IMR-90 (cell line): ENCODE measurements at regions not wholly inside any gene's neighbourhood (a gene's known extent, or its start where the extent isn't known, plus 50 kb on each side); places are given as distances from the start of the nearest gene placed in this dataset.

Experiments used
- ATAC-seq: fragments of 200-7000 bp; cut with Tn5 transposase; 2 replicates; pipeline ENCODE4 v1.9.1; 2020; ENCODE audit warnings: low read depth, mild to moderate bottlenecking, moderate library complexity
- BruUV-seq: library from RNA; stranded (reverse); fragments of 400-500 nt; replicated peaks from 2 replicates; lab custom pipeline; 2021; lab: Mats Ljungman, UMichigan
- CTCF ChIA-PET: fragments of 300-600 bp; formaldehyde crosslinking; extraction: SDS; loops from one replicate; lab custom pipeline; 2021; ENCODE audit warnings: antibody characterized with exemption; lab: Yijun Ruan, JAX
- POLR2A ChIA-PET: fragments of 300-600 bp; sonication (Branson Sonifier 250); formaldehyde crosslinking; loops from one replicate; lab custom pipeline; 2022; ENCODE audit warnings: antibody characterized with exemption; ENCODE audit not compliant: unreplicated experiment; lab: Charles Lee
- DNase-seq: peaks from one replicate; pipeline ENCODE4 v3.0.0; 2013
- H2AFZ ChIP-seq: replicated peaks from 2 replicates; pipeline ENCODE3; 2013; ENCODE audit warnings: low read length, mild to moderate bottlenecking; ENCODE audit not compliant: poor library complexity
- H2AK5ac ChIP-seq: 2 replicates; pipeline ENCODE4 v1.6.1; 2013; ENCODE audit warnings: low read depth, low read length, inconsistent platforms
- H2AK9ac ChIP-seq: replicated peaks from 2 replicates; pipeline ENCODE3; 2013; ENCODE audit warnings: mild to moderate bottlenecking, low read depth, low read length, moderate library complexity; ENCODE audit not compliant: poor library complexity
- H2BK120ac ChIP-seq: 2 replicates; pipeline ENCODE4 v1.6.1; 2013; ENCODE audit warnings: low read depth, low read length, inconsistent platforms
- H2BK15ac ChIP-seq: 3 replicates; pipeline ENCODE4 v1.6.1; 2013; ENCODE audit warnings: low read depth, low read length, inconsistent platforms
- H2BK20ac ChIP-seq: 2 replicates; pipeline ENCODE4 v1.6.1; 2013; ENCODE audit warnings: low read depth, mild to moderate bottlenecking, inconsistent platforms, low read length, moderate library complexity
- H2BK5ac ChIP-seq: 2 replicates; pipeline ENCODE4 v1.6.1; 2013; ENCODE audit warnings: mild to moderate bottlenecking, low read depth, low read length, inconsistent platforms; ENCODE audit not compliant: poor library complexity, severe bottlenecking
- H3K14ac ChIP-seq: replicated peaks from 2 replicates; pipeline ENCODE4 v1.6.1; 2013; ENCODE audit warnings: low read depth, low read length, inconsistent platforms
- H3K18ac ChIP-seq: 2 replicates; pipeline ENCODE4 v1.6.1; 2013; ENCODE audit warnings: low read depth, low read length, control low read depth
- H3K23ac ChIP-seq: 2 replicates; pipeline ENCODE4 v1.6.1; 2013; ENCODE audit warnings: low read depth, low read length, inconsistent platforms
- H3K27ac ChIP-seq: 2 replicates; pipeline ENCODE4 v1.5.1; 2013; ENCODE audit warnings: mild to moderate bottlenecking, control low read depth, low read length; ENCODE audit not compliant: insufficient read depth
- H3K27me3 ChIP-seq: 2 replicates; pipeline ENCODE4 v1.6.1; 2013; ENCODE audit warnings: low read length; ENCODE audit not compliant: control insufficient read depth, insufficient read depth
- H3K36me3 ChIP-seq: 2 replicates; pipeline ENCODE4 v1.6.1; 2013; ENCODE audit warnings: low read length, mixed read lengths; ENCODE audit not compliant: control insufficient read depth, insufficient read depth
- H3K4ac ChIP-seq: 2 replicates; pipeline ENCODE4 v1.6.1; 2013; ENCODE audit warnings: low read depth, low read length, inconsistent platforms
- H3K4me1 ChIP-seq: 2 replicates; pipeline ENCODE4 v1.6.1; 2013; ENCODE audit warnings: low read length, mixed read lengths; ENCODE audit not compliant: control insufficient read depth, insufficient read depth
- H3K4me2 ChIP-seq: 2 replicates; pipeline ENCODE4 v1.6.1; 2013; ENCODE audit warnings: low read depth, mild to moderate bottlenecking, control low read depth, low read length, moderate library complexity
- H3K4me3 ChIP-seq: 2 replicates; pipeline ENCODE4 v1.5.1; 2013; ENCODE audit warnings: low read depth, mild to moderate bottlenecking, control low read depth, low read length, moderate library complexity; ENCODE audit not compliant: insufficient read depth
- H3K56ac ChIP-seq: 2 replicates; pipeline ENCODE4 v1.6.1; 2013; ENCODE audit warnings: low read length, inconsistent platforms; ENCODE audit not compliant: insufficient read depth; ENCODE audit errors: extremely low read depth
- H3K79me1 ChIP-seq, 2 experiments: 2 replicates each; pipeline ENCODE4 v1.6.1; 2013; ENCODE audit warnings: low read length in 2 of 2, inconsistent platforms in 1 of 2, low read depth in 1 of 2
- H3K9ac ChIP-seq: 2 replicates; pipeline ENCODE4 v1.6.1; 2013; ENCODE audit warnings: low read depth, low read length, control low read depth
- H3K9me1 ChIP-seq: 2 replicates; pipeline ENCODE4 v1.6.1; 2013; ENCODE audit warnings: low read length, inconsistent platforms; ENCODE audit not compliant: insufficient read depth
- H3K9me3 ChIP-seq: 2 replicates; pipeline ENCODE4 v1.6.1; 2013; ENCODE audit warnings: low read length; ENCODE audit not compliant: control insufficient read depth, insufficient read depth
- H4K20me1 ChIP-seq: 2 replicates; pipeline ENCODE4 v1.6.1; 2013; ENCODE audit warnings: low read length, inconsistent platforms; ENCODE audit not compliant: insufficient read depth
- H4K5ac ChIP-seq: 2 replicates; pipeline ENCODE4 v1.6.1; 2013; ENCODE audit warnings: mild to moderate bottlenecking, low read depth, low read length, control low read depth
- H4K8ac ChIP-seq, 2 experiments: 2 replicates each; pipeline ENCODE4 v1.6.1; 2013; ENCODE audit warnings: low read depth in 2 of 2, low read length in 2 of 2, control low read depth in 1 of 2, inconsistent platforms in 1 of 2
- H4K91ac ChIP-seq: 2 replicates; pipeline ENCODE4 v1.6.1; 2013; ENCODE audit warnings: low read depth, low read length, inconsistent platforms; ENCODE audit not compliant: insufficient read depth
- CEBPB ChIP-seq: IDR thresholded peaks from 2 replicates; pipeline ENCODE4 v1.6.1; 2012; ENCODE audit warnings: low read depth, low read length, improper control_type of control experiment
- NFE2L2 ChIP-seq: fragments of 150-350 bp; IDR thresholded peaks from 2 replicates; pipeline ENCODE4 v1.6.1; 2016; ENCODE audit warnings: low read depth, mild to moderate bottlenecking, low read length
- POLR2A ChIP-seq: IDR thresholded peaks from 2 replicates; pipeline ENCODE4 v1.6.1; 2012; ENCODE audit warnings: mild to moderate bottlenecking, low read depth, low read length
- RAD21 ChIP-seq: IDR thresholded peaks from 2 replicates; pipeline ENCODE4 v1.6.1; 2012; ENCODE audit warnings: low read length, improper control_type of control experiment
- RCOR1 ChIP-seq: IDR thresholded peaks from 2 replicates; pipeline ENCODE4 v1.6.1; 2012; ENCODE audit warnings: mild to moderate bottlenecking, low read length, improper control_type of control experiment; ENCODE audit not compliant: insufficient replicate concordance
- RFX5 ChIP-seq: IDR thresholded peaks from 2 replicates; pipeline ENCODE4 v1.8.0; 2012; ENCODE audit warnings: low read depth, mild to moderate bottlenecking, low read length, moderate library complexity
- WGBS, 2 experiments: methylation state at CpG; one replicate each; pipeline versions ENCODE4 v1.1.5 to v1.1.7; 2013; ENCODE audit warnings: missing lambda C conversion rate in 2 of 2; ENCODE audit not compliant: insufficient read length in 1 of 2; ENCODE audit errors: extremely low coverage in 2 of 2; 5-methylcytosine and 5-hydroxymethylcytosine counted together
- dilution Hi-C: fragments of 300-500 bp; cut with HindIII; formaldehyde crosslinking; loops from one replicate; pipeline ENCODE4 v1.14.3; 2018; ENCODE audit warnings: low sequenced_read_pairs; ENCODE audit not compliant: unreplicated experiment
- in situ Hi-C: fragments of 300-500 bp; cut with MboI; formaldehyde crosslinking; loops from 3 replicates; pipeline ENCODE4 v1.14.3; 2019; ENCODE audit warnings: low sequenced_read_pairs, inconsistent platforms, mixed read lengths
- intact Hi-C: fragments of 100-400 bp; cut with micrococcal nuclease; formaldehyde crosslinking; loops from 2 replicates; pipeline ENCODE4 v1.10.0; 2022
- TF ChIP-seq, protein P1 (sequence below): fragments of 150-350 bp; IDR thresholded peaks from 2 replicates; pipeline ENCODE4 v1.6.1; 2016; ENCODE audit warnings: low read depth, mild to moderate bottlenecking, low read length, moderate library complexity, borderline replicate concordance
- TF ChIP-seq, protein P2 (sequence below): conservative IDR thresholded peaks from 2 replicates; pipeline ENCODE4 v1.5.1; 2012; ENCODE audit warnings: mild to moderate bottlenecking, low read depth, low read length, improper control_type of control experiment

DNA sequence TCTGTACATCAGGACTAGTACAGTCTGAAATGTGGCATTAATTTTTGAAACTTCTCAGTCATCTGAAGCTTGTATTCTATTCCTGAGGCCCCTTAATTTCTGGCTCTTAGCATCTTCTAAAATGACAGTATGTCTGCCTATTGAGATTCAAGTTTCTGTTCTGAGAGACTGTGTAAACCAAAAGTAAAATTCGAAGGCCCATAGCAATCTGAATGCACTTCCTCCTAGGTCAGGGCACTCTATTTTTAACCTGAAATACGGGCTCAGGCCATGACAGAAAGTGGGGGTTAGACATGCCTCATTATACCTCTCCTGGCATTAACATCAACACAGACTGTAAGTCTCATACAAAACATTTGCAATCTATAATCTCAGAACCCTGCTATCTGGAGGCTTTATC, 584.4 kb downstream of the KLHL4 start:
- in situ Hi-C loops (no loop called here), dilution Hi-C loops (no loop called here), intact Hi-C loops (no loop called here)
- Histone ChIP-seq H3K4me2 (no peak overlapping the region), H3K36me3 (no peaks in the 10 kb centered on the region), H2BK20ac (no peak overlapping the region), H3K79me1 (no peaks in the 10 kb centered on the region), H2BK120ac (no peak overlapping the region), H3K56ac (no peak overlapping the region), H3K23ac (no peak overlapping the region), H4K5ac (no peak overlapping the region), H3K4ac (no peak overlapping the region), H3K9ac (no peak overlapping the region), H3K4me1 (no peaks in the 10 kb centered on the region), H3K18ac (no peak overlapping the region), H3K9me1 (no peaks in the 10 kb centered on the region), H4K91ac (no peak overlapping the region), H2BK5ac (no peak overlapping the region), H2AFZ (no peak overlapping the region), H3K9me3 (no peaks in the 10 kb centered on the region), H3K27ac (no peak overlapping the region), H3K4me3 (no peak overlapping the region), H2AK9ac (no peak overlapping the region), H3K27me3 (no peaks in the 10 kb centered on the region), H4K20me1 (no peaks in the 10 kb centered on the region), H4K8ac (no peak overlapping the region), H2AK5ac (no peak overlapping the region), H3K14ac (no peak overlapping the region), H2BK15ac (no peak overlapping the region)
- no TSS peak for BruUV-seq
- CTCF ChIA-PET: no interaction called here
- no CpG with 5 or more reads among the region's 2 CpGs for WGBS, 2 experiments
- TF ChIP-seq RFX5: no peak
- TF ChIP-seq, protein P1, sequence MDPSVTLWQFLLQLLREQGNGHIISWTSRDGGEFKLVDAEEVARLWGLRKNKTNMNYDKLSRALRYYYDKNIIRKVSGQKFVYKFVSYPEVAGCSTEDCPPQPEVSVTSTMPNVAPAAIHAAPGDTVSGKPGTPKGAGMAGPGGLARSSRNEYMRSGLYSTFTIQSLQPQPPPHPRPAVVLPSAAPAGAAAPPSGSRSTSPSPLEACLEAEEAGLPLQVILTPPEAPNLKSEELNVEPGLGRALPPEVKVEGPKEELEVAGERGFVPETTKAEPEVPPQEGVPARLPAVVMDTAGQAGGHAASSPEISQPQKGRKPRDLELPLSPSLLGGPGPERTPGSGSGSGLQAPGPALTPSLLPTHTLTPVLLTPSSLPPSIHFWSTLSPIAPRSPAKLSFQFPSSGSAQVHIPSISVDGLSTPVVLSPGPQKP: no peak
- TF ChIP-seq RAD21: no peak
- no peak for TF ChIP-seq POLR2A
- TF ChIP-seq, protein P2, sequence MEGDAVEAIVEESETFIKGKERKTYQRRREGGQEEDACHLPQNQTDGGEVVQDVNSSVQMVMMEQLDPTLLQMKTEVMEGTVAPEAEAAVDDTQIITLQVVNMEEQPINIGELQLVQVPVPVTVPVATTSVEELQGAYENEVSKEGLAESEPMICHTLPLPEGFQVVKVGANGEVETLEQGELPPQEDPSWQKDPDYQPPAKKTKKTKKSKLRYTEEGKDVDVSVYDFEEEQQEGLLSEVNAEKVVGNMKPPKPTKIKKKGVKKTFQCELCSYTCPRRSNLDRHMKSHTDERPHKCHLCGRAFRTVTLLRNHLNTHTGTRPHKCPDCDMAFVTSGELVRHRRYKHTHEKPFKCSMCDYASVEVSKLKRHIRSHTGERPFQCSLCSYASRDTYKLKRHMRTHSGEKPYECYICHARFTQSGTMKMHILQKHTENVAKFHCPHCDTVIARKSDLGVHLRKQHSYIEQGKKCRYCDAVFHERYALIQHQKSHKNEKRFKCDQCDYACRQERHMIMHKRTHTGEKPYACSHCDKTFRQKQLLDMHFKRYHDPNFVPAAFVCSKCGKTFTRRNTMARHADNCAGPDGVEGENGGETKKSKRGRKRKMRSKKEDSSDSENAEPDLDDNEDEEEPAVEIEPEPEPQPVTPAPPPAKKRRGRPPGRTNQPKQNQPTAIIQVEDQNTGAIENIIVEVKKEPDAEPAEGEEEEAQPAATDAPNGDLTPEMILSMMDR: no peak
- no peak for TF ChIP-seq NFE2L2
- no peak for TF ChIP-seq RCOR1
- no peak for TF ChIP-seq CEBPB
- POLR2A ChIA-PET: no interaction called here
- DNase-seq (no peak), ATAC-seq (no peak)
